Activated CD4-positive, alpha-beta T cell treated with anti-CD3 and anti-CD28 coated beads, Interleukin-2, amount 50 U/mL, for 1 hour (primary cell): ENCODE measurements at regions not wholly inside any gene's neighbourhood (a gene's known extent, or its start where the extent isn't known, plus 50 kb on each side); places are given as distances from the start of the nearest gene placed in this dataset.

Source experiments
- DNase-seq: peaks from one replicate; pipeline ENCODE4 v3.0.0-alpha.2; 2020

DNA sequence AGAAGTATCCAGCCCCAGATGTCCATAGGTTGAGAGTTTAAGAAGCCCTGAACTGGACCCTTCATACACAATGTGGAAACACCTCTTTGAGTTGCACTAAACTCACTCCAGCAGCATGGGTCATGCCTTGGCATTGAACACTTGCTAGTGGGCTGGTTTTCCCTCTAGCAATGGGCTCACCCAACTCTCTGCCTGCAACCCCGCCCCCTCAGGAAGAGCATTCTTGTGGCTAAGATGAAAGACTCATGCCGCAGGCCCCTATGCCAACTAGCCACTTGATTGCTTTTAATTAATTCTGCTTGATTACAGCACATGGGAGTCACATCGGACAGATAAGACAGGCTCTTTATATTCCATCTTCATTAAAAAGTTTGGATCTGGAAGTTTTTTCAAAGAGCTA, 136.5 kb upstream of the GJB5 start:
- DNase-seq, result no peak

DNA sequence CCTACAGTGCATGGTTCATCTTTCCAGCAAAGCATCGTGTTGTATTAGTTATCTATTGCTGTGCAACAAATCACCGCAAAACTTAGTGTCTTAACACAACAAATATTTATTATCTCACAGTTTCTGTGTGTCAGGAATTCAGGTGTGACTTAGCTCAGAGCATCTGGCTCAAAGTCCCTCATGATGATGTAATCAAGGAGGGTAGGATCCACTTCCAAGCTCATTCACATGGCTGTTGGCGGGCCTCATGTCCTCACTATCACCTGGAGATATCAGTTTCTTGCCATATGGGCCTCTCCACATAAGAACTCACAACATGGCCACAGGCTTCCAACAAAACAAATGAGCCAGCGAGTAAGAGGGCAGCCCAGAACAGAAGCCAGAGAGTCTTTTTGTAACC, 135.6 kb upstream of the GJB5 start:
- no peak for DNase-seq

DNA sequence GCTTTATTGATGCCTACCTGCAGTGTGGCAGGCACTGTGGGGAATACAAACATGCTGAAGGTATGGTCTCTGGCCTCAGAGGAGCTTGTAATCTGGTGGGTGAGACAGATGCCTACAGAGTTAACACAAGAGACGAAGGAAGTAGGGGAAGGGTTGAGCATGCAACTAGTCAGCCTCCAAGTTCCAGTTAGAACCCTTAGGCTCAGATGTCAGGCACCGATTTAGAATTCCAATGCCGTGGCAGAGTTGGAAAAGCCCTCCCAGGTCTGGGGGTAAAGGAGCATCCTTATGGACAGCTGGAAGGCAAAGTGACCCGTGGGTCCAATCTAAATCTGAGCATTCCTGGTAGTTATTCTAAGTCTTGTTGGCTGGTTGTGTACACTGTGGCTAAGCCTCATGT, 132.9 kb upstream of the GJB5 start:
- no peak for DNase-seq

DNA sequence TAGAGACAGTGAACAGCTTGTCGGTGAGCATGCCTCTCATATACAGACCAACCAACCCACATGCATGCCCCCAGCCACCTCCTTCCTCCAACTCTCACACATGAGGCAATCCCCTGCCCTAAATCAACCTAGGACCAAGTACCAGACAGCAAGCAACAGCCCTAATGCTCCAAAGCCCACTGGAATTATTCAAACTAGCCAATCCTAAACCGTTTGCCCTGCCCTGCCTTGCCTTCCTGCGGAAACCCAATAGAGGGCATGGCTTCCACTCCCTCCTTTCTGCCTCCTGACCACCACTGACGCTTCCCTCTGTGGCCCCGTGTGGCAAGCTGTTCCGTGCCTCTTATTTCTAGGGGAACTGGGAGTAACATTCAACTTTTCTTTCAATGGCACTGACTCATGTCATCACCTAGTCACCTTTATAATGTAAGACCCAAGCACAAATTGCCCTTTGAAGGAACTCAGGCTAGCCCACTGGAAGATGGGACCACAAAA, 129.3 kb upstream of the GJB5 start:
- DNase-seq, result no peak

DNA sequence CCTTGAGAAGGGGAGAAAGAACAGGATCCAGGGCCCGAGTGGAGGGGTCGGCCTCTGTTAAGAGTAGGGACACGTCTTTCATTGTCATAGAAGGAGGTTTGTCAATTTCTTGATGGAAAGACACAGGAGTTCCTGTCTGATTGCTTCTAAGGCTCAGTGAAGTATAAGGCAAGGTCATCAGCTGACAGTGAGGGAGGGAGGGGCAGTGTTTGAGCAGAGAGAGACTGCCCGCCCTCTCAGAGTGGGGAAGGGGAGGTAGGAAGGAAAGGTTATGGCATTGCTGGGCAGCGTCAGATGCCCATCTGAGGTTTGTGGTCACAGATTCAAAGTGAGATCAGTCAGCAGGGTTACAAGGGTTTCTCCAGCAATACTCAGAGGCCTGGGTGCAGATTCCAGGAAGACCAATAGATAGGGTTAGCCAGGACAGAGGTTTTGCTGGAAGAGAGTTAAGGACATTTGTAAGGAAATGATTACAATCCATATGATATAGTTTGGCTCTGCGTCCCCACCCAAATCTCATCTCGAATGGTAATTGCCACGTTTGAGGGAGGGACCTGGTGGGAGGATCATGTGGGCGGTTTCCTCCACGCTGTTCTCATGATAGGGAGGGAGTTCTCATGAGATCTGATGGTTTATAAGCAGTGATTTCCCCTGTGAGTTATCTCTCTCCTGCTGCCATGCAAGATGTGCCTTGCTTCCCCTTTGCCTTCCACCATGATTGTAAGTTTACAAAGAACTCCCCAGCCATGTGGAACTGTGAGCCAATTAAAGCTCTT, 127.2 kb upstream of the GJB5 start:
- no peak for DNase-seq

DNA sequence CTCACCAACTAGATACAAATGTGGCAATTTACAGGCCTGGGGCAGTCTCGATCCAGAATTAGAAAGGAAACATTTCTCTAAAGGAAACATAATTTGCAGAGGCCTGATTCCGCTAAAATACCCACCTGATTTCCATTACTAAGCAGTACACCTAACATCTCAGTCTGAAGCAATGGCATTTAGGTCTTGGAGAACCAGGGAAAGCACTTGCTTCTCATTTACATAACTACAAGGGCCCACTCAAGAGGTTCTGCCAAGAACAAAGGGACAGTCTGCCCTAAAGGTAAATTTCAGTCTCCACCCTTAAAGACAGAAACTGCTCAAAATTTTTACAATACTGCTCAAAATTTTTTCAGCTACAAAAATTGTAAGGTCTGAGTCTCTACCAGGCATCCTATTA, 123.7 kb upstream of the GJB5 start:
- DNase-seq, result no peak

DNA sequence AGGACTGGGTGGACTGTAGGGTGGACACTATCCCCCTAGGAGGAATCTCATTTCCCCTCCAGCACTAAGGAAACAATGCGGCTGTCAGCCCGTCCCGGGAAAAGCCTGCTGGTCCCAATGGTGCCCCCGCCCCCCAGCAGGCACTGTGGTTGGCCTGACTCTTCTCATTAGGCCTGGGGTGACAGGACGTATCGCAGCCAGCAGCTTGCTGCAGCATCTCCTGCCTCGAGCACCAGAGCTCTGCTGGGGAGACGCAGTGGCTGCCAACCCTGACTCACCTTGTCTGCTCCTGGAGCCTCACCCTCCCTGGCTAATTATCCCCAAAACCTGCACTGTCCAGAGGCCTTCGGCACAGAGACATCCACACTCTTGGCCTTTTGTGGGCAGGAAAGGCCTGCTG, 115.1 kb upstream of the GJB5 start:
- no peak for DNase-seq

DNA sequence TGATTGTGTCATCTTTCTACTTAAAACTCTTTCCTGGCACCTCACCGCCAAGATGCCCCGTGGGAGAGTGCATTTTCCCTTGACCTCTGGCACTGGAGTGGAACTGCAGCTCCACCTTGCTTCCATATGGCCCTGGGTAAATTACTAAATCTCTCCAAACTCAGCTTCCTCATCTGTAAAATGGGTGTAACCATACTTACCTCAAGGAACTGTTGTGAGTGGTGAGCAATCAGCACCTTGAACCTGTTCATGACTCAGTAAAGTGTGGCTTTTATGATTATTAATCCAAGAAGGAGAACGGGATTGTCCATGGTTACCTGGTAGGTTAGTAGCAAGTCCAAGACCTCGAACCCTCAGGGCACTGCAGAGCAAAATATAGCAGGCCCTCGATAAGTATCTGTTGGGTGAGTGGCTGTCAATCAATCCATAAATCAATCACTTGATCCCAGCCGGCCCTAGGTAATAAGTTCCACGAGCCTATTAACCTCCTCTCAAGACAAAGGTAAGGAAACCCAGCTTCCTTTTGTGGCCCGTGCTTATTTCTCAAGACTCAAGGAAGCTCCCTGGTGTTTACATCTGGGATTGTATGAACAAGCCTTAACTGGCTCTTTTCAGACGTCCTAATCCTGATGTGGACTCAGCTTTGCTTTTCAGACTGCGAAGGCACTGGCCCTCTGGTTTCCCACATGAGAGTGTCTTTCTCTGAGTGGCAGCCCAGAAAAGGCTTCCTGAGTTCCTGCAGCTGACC, 114.0 kb upstream of the GJB5 start:
- DNase-seq, result no peak

DNA sequence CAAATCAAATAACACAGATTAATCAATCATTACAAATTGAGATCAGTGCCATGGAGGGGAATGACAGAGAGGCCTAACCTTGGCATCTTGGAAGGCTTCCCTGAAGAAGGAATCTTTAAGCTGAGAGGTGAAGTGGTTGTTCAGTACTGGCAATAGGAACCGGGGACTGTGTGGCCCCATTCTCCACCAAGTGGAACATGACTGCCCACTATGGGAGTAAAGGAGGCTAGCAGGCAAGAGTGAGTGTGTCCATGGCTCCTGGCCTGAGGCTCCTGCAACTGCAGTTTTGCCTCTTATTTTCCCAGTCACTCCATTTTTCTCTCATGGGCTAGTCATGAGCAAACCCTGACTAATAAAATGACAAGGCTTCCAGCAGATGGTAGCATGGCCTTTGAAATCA, 112.2 kb upstream of the GJB5 start:
- DNase-seq, result no peak

DNA sequence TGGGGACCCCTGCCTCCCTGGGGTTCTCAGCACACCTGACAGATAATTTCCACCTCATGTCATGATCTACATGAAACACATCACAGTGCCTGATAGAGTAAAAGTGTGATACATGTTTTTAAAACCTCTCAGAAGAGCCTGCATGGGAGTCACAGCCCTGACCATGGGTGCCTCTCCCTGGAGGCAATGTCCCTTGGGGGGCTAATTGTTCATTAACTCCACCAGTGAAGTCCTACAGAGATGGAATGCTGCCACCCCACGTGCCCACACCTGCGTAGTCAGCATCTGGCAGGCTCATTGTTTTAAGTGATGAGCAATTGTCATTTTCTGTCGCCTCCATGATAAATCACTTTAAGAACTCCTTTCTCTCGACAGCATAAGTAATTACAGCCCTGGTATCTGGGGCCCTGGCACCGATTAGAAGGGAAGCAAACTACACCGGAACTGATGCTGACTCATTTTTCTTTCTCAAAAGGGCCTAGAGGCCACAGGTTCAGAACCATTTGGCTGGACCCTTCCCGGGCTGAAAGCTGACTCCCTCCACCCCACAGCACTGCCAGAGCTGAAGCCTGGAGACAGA, 109.6 kb upstream of the GJB5 start:
- DNase-seq, result no peak

DNA sequence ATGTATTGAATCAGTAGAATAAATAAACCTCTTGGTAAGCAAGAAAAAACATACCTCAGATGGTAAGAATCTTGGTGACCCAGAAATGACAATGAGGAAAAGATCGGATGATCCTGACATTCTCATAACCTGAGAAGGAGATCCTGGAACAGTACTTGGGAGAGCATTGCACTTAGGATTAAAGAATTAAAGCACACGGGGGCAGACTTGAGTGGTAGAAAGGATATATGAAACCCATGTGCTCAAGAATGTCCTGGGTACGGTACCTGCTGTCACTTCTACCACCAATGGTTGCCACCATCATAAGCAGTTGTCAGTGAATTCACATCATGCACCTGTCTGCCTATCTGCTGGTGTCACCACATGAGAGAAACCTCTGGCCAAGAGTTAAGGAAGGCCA, 108.9 kb upstream of the GJB5 start:
- DNase-seq, result no peak

DNA sequence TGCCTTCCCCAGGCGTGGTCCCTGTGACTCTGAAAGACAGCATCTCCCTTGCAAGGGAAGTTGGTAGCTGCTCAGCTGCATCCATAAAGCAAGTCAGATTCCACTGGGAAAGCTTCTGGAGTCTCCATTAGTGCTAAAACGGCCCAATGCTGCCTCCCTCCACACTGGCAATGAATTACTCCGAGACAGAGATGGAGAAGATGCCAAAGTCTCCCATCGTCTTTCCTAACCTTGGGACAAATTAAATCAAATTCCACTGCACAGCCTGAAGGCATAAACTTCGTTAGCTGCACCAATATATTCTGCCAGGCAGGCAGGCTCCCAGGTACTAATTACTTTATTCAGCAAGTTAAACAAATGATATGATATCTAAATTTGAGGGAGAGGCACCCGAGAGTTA, 106.3 kb upstream of the GJB5 start:
- DNase-seq, result no peak

DNA sequence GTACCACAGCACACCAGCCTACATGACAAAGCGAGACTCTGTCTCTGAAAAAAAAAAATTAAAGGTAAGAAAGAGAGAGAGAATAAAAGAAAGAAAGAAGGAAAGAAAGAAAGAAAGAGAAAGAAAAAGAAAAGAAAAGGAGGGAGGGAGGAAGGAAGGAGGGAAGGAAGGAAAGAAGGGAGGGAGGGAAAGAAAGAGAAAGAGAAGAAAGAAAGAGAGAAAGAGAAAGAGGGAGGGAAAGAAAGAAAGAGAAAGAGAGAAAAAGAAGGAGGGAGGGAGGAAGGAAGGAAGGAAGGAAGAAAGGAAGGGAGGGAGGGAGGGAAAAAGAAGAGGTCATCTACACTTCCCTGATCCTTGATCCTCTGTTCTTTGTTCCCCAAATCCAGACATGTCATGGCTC, 104.8 kb upstream of the GJB5 start:
- no peak for DNase-seq

DNA sequence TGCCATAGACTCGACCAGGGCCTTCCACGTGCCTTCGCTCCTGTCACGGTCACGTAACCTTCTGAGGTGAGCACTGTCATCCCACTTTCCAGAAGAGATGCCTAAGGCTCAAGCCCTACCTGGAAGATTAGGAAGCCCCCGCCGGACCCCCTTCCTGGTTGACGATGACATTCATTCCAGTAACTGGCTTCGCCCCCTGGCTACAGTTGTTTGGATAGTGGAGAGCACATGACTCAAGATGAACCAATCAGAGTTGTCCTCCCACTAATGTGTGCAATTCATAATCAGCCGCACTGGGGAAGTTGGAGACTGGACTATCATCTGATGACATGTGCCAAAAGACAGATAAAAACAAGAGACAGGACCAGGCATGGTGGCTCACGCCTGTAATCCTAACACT, 104.0 kb upstream of the GJB5 start:
- DNase-seq, result no peak

DNA sequence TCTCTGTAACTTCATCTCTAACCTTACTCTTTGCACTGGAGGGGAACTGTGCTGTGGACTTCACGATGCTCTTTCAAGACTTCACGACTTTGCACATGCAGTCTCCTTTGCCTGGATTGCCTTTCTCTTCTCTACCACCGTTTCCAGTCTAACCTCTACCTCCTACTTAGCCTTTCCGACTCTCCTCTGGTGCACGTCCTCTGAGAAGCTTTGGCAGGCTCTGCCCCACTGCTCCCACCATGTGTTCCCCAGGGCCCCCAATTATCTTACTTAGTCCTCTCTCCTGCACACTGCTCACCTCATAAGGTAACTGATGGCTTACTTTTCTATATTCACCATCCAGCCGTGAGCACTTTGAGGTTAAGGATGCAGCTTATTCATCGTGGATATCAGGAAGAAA, 101.7 kb upstream of the GJB5 start:
- no peak for DNase-seq

DNA sequence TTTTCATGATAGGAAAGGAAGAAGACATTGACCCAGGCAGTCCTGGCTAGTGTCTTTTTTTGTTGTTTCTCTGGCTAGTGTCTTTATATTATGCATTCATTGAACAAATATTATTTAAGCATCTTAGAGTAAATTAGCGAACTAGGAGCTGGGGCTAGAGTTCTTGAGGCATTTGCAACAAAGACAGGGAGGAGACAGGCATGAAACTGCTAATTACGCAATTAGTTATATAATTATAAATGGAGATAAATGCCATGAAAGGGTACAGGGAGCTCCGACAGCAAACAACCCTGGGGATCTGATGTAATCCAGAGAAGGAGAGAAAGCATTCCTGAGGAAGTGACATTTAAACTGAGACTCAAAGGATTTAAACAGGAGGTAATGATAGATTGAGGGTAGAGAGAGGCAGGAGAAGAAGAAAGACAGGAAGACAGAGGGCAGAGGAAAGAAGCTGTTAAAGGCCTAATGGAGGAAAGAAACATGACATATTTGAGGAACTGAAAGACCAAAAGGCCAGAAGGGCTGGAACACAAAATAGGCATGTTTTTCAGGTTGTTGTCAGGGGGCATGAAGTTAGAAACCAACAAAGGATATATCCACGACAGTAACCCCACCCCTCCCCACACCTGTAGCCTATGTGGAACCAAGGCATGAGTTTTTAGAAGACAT, 99.5 kb upstream of the GJB5 start:
- no peak for DNase-seq

DNA sequence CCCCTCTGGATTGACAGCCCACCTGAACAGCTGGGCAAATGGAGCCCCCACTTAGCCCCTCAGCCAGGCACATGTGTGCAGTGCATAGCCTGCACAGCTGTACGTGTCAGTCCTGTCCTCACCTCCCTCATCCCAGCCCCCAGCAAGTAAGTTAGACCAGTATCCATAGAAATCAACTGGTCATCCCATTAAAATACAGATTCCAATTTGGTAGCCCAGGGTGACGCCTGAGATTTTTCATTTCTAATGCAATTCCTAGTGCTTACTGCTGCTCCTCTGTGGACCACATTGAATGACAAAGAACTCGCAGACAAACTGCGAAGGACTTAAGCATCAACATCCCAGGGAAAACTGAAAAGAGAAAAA, 99.0 kb upstream of the GJB5 start:
- no peak for DNase-seq

DNA sequence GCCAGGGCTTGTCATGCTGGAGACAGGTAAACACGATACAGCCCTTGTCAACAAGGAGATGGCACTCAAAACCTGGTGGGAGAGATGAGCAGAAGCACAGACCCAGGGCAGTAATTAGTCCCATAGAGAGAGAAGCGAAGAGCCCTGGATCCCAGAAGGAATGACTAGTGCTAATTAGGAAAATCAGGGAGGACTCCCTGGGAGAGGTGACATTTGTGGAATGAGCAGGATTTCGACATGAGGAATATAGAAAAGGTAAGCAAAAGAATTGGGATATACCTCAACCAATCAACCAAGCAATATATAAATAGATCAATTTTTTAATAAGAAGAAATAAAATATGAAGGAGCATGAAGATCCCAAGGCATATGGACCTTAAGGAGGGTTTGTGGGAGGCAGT, 98.5 kb upstream of the GJB5 start:
- no peak for DNase-seq

DNA sequence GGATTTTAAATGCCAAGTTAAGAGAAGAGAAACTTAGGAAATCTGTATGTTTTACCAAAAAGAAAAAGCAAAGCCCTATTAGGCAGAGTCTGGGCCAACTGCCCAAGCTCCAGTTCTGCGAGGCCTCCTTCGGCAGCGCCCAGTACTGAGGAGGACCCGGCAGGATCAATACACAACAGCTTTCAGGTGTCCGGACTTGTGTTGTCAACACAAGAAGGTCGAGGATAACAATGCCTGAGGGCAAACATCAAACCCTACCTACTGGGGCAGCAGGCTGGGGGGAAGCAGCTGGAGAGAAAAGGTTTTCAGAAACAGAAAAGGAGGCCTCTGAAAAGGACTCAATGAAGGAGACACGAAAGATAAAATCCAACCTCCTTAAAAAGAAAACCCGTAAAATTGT, 98.1 kb upstream of the GJB5 start:
- DNase-seq, result no peak

DNA sequence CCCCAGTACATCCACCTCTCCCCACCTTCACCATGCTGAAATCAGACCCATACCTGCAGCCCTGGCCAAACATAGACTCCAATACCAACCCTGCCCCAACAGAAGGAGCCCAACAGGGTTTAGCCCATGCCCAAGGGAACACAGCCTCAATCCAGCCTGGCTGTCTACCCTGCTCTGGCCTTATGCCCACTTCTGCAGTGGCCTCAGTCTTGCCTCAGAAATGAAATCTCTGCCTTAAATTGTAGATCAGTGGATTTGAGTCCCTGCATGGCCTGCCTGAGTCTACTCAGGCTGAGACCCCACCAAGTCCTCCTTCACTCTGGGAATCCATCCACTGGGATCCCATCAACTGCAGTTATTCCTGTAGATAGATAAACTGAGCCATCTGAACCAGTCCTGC, 97.6 kb upstream of the GJB5 start:
- no peak for DNase-seq

DNA sequence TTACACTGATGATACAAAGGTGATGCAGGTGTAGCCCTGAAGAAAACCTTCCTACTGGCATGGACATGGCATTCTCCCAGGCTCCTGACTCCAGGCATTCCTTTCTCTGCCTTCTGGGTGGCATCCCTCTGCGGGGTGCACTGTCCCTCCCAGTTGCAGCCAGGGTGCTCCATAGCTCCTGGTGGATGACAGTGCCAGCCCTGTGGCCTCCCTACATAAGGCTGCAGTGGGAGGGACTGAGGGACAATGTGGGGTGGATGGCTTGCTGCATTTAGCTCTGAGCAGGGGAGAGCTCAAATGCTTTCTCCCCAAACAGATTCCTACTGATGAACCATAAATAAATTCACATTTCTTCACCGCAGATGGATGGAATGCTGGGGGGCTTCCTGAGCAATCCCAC, 97.0 kb upstream of the GJB5 start:
- no peak for DNase-seq

DNA sequence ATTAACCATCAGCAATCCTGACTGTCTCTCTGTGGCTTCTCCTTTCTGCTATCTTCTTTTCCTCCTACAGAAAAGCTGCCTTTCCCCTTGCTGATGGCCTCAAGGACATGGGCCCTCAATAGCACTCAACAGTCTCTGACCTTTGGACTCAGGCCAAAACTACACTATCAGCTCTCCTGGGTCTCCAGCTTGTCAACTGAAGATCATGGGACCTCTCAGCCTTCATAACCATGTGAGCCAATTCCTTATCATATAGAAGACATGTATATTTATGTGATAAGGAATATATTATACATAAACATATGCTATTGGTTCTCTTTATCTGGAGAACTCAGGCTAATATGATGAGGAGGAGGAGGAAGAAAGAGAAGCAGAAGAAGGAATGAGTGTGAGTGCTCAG, 91.8 kb upstream of the GJB5 start:
- DNase-seq, result no peak

DNA sequence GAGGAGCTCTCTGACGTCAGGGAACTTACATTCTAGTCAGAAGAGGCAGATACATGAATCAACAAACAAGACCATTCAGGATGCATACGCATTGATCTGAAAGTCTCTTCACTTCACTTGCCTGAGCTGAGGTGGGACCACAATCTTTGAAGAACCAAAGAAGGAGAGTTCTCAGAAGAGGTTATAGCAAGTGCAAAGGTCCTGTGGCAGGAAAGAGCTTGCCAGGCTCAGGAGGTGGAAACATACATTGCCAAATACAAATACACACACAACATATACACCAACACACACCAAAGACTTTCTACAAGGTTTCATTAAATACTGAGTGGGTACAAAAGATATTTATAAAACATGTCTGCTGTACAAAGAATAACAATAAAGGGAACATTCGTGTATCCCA, 86.8 kb upstream of the GJB5 start:
- no peak for DNase-seq

DNA sequence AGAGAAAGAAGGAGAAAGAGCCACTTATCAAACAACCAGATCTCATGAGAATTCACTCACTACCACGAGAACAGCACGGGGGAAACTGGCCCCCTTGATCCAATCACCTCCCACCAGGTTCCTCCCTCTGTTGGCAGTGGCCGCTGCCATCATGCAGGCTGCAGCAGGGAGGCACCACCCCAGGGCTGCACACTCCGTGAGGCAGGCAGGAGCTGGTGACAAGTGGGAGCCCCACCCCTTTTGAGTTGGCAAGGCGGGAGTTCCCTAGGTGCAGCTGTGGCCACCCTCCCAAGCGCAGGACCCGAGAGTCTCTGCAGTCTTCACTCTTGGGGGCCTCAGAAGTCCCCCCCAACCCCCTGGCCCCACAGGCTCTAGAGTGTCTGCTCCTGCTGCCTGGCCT, 83.9 kb upstream of the GJB5 start:
- DNase-seq, result no peak
